ENCODE measurements at regions not wholly inside any gene's neighbourhood (a gene's known extent, or its start where the extent isn't known, plus 50 kb on each side); places are given as distances from the start of the nearest gene placed in this dataset.

DNA sequence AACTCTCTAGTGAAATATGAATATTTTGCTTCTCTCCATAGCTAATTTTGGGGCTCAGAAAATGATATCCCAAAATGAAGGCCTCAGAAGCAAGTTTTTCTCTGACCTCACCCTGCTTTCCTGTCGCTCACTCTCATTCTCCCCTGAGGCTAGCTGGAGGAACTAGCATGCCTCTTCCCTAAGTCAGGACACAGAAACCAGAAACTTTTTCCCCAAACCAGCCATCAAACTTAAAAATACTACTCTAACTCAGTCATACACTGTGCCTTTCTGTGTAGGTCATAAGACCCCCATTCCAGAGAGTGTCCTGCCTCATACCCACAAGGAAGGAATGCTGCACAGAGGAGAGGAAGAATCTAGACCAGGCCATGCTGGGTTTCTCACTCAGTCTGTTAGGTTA lies 329.6 kb downstream of the PCDH20 start:
- no peaks in the 10 kb centered on the region for H3K9me3 ChIP-seq (ENCODE audit: control insufficient read depth, insufficient read depth, low read length)
- H3F3A ChIP-seq (ENCODE audit: control insufficient read depth, insufficient read depth) = no peaks in the 10 kb centered on the region
- no peak overlapping the region for H3K4me3 ChIP-seq (ENCODE audit: low read length)
- no peaks in the 10 kb centered on the region for H3K4me1 ChIP-seq (ENCODE audit: control insufficient read depth, low read length)
- TF ChIP-seq, protein P1, sequence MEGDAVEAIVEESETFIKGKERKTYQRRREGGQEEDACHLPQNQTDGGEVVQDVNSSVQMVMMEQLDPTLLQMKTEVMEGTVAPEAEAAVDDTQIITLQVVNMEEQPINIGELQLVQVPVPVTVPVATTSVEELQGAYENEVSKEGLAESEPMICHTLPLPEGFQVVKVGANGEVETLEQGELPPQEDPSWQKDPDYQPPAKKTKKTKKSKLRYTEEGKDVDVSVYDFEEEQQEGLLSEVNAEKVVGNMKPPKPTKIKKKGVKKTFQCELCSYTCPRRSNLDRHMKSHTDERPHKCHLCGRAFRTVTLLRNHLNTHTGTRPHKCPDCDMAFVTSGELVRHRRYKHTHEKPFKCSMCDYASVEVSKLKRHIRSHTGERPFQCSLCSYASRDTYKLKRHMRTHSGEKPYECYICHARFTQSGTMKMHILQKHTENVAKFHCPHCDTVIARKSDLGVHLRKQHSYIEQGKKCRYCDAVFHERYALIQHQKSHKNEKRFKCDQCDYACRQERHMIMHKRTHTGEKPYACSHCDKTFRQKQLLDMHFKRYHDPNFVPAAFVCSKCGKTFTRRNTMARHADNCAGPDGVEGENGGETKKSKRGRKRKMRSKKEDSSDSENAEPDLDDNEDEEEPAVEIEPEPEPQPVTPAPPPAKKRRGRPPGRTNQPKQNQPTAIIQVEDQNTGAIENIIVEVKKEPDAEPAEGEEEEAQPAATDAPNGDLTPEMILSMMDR (IDR thresholded peaks at IDR 0.05; ENCODE audit: low read depth, low read length, poor library complexity, severe bottlenecking) = no peak
- TF ChIP-seq EZH2phosphoT487 (IDR thresholded peaks at IDR 0.05; ENCODE audit: borderline replicate concordance, low read length) = no peak
- no peak overlapping the region for H3K4me2 ChIP-seq (ENCODE audit: low read length)
- H3K27me3 ChIP-seq (ENCODE audit: control insufficient read depth, low read length) = no peaks in the 10 kb centered on the region
- H3K27ac ChIP-seq (ENCODE audit: low read depth, low read length) = no peak overlapping the region
- H4K20me1 ChIP-seq (ENCODE audit: control insufficient read depth, insufficient read depth, low read depth, low read length) = no peaks in the 10 kb centered on the region
- no peaks in the 10 kb centered on the region for H3K79me2 ChIP-seq (ENCODE audit: control insufficient read depth, low read length)
- no peaks in the 10 kb centered on the region for H3K36me3 ChIP-seq (ENCODE audit: control insufficient read depth, low read length)
- H3K9me2 ChIP-seq (replicated peaks; ENCODE audit: control insufficient read depth, low read length) = no peaks in the 10 kb centered on the region

DNA sequence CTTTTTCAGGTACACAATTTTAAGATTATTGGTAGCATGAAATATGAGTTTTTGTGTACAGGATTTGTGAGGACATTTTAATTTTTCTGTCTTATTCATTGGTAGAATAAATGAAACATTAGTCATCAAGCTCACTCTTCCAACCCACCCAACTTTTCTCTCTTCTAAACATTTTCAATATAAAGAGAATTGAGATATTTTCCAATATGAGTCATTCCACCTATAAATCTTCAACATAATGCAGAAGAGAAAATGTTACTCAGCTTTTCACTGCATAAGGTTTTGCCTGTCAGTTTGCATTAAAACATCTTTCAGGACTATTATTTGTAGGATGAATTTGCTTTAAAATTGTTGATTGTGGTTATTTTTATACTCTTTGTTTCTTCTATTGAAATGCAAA lies 330.7 kb downstream of the PCDH20 start:
- Histone ChIP-seq H3K4me3 (ENCODE audit: low read length) (no peak overlapping the region), H3K4me1 (ENCODE audit: control insufficient read depth, low read length) (no peaks in the 10 kb centered on the region), H3K9me3 (ENCODE audit: control insufficient read depth, insufficient read depth, low read length) (no peaks in the 10 kb centered on the region), H4K20me1 (ENCODE audit: control insufficient read depth, insufficient read depth, low read depth, low read length) (no peaks in the 10 kb centered on the region), H3K27ac (ENCODE audit: low read depth, low read length) (no peak overlapping the region), H3K4me2 (ENCODE audit: low read length) (no peak overlapping the region), H3F3A (ENCODE audit: control insufficient read depth, insufficient read depth) (no peaks in the 10 kb centered on the region), H3K79me2 (ENCODE audit: control insufficient read depth, low read length) (no peaks in the 10 kb centered on the region), H3K36me3 (ENCODE audit: control insufficient read depth, low read length) (no peaks in the 10 kb centered on the region), H3K27me3 (ENCODE audit: control insufficient read depth, low read length) (no peaks in the 10 kb centered on the region), H3K9me2 (replicated peaks; ENCODE audit: control insufficient read depth, low read length) (no peaks in the 10 kb centered on the region)
- TF ChIP-seq EZH2phosphoT487 (IDR thresholded peaks at IDR 0.05; ENCODE audit: borderline replicate concordance, low read length) = no peak
- TF ChIP-seq, protein P1 (IDR thresholded peaks at IDR 0.05; ENCODE audit: low read depth, low read length, poor library complexity, severe bottlenecking) = no peak

DNA sequence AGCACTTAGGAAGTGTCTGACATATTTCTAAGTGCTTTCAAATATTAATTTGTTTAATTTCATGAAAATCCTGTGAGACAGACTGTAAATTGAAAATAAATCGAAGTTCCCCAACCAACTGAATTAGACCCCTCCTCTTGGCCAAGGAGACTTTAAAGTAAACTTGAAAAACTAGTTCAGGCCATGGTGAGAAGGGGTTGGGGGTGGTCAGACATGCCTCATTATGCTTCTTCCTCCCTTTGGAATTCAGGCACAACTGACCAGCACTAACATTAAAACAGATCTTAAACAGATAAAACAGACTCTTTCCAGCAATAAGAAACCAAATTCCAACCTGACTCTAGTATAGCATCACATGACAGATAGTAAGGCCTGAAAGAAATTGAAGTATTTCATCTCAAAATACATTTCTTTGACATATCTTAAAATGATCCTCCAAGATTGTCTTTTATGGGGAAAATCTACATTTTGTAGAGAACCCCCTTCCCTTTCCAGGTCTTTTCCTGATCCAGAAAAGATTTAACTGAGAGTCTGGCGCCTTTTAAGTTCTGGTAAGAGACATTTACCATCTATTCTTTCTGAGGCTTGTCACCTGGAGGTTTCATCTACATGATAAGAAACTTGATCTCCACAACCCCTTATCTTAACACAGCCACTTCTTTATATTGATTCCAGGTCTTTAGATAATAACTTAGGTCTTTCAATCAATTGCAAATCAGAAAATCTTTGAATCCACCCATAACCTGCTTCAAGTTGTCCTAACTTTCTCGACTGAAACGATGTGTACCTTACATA lies 336.5 kb downstream of the PCDH20 start:
- no peak for TF ChIP-seq EZH2phosphoT487 (IDR thresholded peaks at IDR 0.05; ENCODE audit: borderline replicate concordance, low read length)
- TF ChIP-seq, protein P1 (IDR thresholded peaks at IDR 0.05; ENCODE audit: low read depth, low read length, poor library complexity, severe bottlenecking) = no peak
- H4K20me1 ChIP-seq (ENCODE audit: control insufficient read depth, insufficient read depth, low read depth, low read length) = no peaks in the 10 kb centered on the region
- H3K79me2 ChIP-seq (ENCODE audit: control insufficient read depth, low read length) = no peaks in the 10 kb centered on the region
- H3K27me3 ChIP-seq (ENCODE audit: control insufficient read depth, low read length) = no peaks in the 10 kb centered on the region; the same call in 1 of the 2 replicates
- H3K4me3 ChIP-seq (ENCODE audit: low read length) = no peak overlapping the region
- H3K27ac ChIP-seq (ENCODE audit: low read depth, low read length) = no peak overlapping the region
- no peak overlapping the region for H3K4me2 ChIP-seq (ENCODE audit: low read length)
- no peaks in the 10 kb centered on the region for H3K9me2 ChIP-seq (replicated peaks; ENCODE audit: control insufficient read depth, low read length)
- H3K36me3 ChIP-seq (ENCODE audit: control insufficient read depth, low read length) = no peaks in the 10 kb centered on the region
- H3F3A ChIP-seq (ENCODE audit: control insufficient read depth, insufficient read depth) = no peaks in the 10 kb centered on the region
- H3K4me1 ChIP-seq (ENCODE audit: control insufficient read depth, low read length) = no peaks in the 10 kb centered on the region
- no peaks in the 10 kb centered on the region for H3K9me3 ChIP-seq (ENCODE audit: control insufficient read depth, insufficient read depth, low read length)

All from DOHH2 (cell line).